RKO (cell line): ENCODE measurements at regions not wholly inside any gene's neighbourhood (a gene's known extent, or its start where the extent isn't known, plus 50 kb on each side); places are given as distances from the start of the nearest gene placed in this dataset.

ENCODE experiments used
- DNase-seq: peaks from one replicate; pipeline ENCODE4 v3.0.0-alpha.2; 2016; ENCODE audit warnings: low spot score

DNA sequence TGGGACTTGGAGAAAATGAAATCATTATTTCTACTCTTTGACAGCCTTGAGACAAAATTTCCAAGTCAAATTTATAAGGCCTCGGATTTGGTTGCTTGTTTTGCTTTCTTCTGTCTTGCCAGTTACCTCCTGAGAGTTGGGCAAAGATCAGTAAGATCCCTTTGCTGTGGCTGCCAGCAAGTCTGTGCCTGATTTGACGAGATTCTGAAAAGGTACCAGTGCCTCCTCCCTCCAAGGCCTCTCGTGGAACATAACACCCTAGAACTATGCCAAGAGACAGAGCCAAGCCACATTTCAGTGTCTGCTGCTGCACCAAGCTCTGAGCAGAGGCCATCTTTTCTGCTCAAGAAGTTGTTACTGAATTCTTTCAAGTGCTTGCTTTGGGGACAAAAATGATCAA lies 61.0 kb downstream of the GTPBP8 start:
- no peak for DNase-seq

DNA sequence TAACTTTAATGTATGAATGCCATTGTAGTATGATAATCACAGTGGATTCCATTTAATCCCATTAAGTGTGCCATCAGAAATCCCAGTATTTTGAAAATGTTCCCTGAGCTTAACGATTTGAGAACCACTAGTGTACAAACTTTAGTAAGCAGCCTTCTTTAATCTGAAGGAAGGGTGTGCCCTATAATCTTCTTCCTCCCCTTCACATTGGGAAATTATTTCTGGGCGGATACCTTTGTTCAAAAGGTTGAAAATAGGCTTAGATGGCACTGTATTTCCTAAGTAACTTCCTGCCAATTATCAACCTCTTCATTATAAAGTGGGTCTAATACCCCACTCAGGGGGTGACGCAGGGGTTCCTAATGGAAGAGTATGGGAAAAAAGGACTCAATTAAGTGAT lies 62.4 kb downstream of the GTPBP8 start:
- no peak for DNase-seq

DNA sequence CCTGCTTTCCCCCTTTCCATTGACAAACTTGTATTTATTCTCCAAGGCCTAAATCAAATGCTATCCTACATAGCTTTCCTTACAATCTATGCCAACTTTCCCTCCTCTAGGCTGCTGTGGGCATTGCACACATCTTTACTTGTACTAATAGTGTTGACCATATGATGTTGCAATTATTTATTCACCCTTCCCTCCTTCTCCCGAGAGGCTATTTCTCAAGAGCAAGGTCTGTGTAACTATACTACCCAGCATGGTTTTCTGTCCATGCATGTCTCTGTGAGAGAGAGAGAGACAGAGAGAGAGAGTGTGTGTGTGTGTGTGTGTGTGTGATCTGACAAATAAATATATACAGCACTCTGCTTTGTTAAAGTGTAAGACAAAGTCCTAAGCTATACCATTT lies 63.8 kb downstream of the GTPBP8 start:
- no peak for DNase-seq

DNA sequence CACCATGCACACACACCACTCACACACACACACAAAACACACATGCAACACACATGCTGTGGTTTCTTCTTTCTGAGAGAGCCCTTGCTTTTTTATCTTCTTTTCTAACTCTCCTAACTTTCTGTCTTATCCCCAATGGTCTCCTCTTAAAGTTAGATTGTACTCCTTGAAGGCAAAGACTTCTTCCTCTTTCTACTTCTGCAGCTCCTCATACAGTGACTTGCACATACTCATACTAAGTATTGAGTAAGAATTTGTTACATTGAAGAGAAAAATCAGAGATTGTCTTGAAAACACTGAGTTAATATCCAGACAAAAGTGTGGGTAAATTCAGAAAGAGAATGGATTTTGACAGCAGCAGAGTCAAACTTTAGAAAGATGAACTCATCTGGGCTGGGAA lies 64.4 kb downstream of the GTPBP8 start:
- no peak for DNase-seq

DNA sequence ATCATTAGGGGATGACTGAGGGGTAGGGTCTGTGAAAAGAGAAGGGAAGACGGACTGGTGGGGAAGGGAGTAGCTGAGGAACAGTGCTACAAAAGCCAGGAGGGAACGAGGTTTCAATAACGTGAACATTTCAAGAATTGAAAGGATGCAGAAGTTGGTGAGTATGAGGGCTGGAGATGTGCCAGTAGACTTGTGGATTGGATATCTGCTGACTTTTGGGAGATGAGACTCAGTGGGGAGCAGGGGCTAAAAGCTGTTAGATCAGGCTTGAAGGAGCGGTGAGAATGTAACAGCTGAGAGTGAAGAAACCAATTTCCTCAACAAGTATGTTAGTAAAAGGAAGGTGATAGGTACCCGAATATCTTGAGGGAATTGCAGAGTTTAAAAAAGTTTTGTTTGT lies 65.2 kb downstream of the GTPBP8 start:
- no peak for DNase-seq

DNA sequence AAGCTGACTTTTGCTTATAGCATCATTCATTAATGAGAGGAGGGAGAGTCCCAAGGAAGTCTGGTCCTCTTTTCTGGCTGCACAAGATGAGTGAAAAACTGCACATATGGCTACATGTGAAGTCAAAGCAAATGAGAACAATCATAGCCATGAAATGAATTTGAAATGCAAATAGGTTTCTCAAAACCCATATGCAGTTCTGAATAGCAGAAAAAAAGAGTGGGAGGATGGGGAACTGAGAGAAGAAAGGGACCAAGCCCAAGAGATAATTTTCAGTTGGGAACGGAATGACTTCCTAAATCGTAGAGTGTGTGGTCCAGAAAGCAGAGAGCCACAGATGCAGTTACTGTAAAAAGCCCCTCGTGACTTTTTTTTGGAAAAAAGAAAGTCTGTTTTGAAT lies 66.3 kb downstream of the GTPBP8 start:
- no peak for DNase-seq

DNA sequence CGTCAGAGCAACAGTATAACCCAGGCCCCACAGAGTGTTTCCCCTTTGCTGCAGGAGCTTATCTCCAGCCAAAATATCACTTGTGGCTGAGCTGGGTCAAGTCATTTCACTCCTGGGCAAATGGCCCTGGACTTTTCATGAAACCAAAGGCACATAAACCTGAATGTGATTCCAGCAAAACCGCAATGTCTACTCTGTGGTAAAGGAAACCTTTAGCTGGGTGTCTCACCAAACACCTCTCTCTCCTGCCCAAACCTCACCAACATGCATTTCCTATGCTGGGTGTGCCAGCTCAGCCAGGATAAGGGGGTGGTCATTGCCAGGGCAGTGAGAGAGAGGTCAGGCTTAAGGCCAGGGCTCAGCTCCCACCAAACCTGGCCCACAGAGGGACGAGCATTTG lies 67.4 kb downstream of the GTPBP8 start:
- no peak for DNase-seq

DNA sequence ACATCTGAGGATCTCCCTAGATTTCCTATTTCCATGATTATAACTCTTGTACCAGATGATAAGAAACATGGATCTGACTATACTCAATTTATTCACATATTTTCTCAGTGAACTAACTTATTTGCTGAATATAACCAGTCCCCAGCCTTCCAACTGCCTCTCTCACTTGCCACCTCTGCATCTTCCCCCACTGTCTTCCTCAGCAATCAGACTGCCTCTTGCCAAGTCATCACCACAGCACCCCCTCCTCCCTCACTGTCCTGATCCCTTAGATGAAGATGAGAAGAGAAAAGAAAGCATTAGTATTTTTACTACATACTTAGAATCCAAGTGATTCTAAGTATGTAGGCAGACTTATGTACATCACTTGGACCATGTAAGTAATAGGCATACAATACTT lies 71.9 kb downstream of the GTPBP8 start:
- no peak for DNase-seq

DNA sequence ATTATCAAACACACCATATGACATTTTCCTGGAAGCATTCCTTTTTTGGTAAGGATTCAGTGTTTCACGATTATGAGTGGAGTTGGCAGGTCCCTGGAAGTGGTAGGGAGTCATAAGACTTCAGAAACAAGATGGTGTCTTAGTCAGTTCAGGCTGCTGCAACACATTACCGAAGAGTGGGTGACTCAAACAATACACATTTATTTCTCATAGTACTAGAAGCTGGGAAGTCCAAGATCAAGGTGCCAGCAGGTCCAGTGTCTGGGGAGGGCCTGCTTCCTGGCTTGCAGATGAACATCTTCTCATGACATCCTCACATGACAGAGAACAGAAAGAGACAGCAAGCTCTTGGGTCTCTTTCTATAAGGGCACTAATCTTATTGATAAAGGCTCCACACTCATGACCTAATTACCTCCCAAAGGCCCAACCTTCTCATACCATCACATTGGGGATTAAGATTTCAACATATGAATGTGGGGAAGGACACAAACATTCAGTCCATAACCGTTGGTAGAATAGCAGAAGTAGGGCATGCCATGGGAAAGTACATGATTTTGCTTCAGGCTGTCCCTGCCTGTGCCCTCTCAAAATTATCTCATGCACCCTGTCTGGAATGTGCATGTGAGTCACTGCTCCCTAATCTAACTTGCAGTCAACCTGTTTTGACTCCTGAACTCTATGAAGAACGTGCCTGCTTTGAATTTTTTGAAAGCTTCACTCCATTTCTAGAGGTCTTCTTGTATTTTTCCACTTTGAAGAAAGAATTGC lies 72.5 kb downstream of the GTPBP8 start:
- DNase-seq: no peak

DNA sequence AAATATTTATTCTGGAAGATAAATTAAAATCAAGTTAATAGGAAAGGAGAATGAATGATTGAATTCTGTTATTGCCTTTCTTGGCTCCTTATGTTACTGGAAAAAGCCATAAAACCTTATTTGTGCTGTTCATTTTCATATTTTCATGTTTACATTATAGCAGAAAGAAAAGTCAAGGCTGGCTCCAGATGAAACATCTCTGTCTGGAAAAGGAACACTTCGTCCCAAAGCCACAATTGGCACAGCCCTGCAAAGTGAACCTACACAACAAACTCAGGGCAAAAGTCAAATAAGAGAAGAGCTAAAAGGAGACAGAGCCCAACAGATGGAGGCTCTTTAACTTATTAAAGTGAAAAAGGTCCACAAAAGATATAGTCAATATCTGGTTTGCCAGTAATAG lies 73.4 kb downstream of the GTPBP8 start:
- no peak for DNase-seq

DNA sequence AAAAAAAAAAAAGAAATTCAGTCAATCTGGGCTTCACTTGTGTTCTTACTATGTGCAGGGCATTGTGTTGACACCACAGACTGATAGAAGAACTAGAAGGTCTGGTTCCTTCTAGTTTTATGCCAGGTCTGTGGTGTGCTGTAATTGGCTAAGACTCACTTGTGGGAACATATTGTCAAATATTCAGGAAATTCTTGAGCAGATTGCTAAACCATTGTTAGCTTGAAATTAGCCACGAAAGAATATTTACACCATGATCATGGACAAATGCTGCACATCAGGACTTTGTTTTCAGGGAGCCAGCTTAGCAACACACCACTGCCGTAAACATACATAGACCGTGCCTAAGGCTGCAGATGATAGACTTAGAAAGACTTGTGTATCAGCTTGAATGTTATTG lies 74.6 kb downstream of the GTPBP8 start:
- DNase-seq: no peak

DNA sequence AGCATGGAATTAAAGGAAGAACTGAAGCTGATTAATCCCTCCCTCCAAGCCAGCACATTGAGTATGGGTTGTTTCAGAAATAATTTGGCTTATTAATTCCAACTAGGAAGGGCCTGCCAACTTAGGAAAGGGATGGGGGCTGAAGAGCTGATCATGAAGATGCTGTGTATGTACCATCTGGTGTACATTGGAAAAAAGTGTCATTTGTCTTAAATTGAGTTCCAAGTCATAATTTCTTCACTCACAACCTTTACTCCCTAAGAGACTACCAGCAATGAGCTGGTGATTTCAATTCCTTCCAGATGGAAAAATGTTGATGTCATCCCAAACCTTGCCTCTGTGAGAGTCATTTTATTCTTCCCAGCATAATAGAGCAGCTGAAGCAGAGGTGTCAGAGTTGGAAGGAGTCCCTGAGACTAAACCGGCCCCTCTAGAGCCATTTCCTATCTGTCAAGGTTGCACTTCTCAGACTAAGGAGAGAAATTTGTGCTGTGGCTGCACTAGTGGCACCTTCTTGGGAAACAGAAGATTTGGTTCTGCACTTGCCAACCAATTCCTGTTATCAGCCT lies 79.4 kb downstream of the GTPBP8 start:
- no peak for DNase-seq

DNA sequence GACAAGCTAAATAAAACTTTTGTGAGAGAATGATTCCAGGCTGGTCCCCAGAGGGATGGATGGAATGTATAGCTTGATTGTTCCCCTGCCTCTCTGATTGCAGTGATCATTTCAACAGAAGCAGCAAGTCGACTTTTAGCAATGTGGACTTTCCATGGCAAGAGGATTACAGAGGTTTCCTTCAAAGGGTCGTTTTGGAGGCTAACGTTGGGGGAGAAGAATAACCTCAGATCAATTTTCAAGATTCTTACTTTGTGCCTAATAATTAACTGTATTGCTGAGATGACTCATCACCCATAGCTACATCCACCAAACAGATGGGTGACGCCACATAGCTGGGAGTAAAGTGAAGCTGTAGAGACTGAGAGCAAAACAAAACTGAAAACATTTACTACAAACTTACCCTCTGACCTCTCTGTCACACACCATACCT lies 79.9 kb downstream of the GTPBP8 start:
- DNase-seq: no peak

DNA sequence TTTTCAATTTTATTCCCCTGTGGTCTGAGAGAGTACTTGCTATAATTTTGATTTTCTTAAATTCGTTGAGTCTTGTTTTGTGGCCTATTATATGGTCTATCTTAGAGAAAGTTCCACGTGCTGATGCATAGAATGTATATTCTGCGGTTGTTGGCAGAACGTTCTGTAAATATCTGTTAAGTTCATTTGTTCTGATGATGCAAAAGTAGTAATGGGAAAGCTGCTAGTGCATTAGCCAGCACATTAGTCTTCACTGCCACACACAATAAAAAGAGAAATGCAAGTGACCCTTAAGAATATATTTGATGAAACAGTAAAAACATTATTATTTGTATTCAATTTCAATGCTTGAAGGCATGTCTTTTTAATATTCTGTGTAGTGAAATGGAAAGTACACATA lies 84.8 kb downstream of the GTPBP8 start:
- DNase-seq: no peak

DNA sequence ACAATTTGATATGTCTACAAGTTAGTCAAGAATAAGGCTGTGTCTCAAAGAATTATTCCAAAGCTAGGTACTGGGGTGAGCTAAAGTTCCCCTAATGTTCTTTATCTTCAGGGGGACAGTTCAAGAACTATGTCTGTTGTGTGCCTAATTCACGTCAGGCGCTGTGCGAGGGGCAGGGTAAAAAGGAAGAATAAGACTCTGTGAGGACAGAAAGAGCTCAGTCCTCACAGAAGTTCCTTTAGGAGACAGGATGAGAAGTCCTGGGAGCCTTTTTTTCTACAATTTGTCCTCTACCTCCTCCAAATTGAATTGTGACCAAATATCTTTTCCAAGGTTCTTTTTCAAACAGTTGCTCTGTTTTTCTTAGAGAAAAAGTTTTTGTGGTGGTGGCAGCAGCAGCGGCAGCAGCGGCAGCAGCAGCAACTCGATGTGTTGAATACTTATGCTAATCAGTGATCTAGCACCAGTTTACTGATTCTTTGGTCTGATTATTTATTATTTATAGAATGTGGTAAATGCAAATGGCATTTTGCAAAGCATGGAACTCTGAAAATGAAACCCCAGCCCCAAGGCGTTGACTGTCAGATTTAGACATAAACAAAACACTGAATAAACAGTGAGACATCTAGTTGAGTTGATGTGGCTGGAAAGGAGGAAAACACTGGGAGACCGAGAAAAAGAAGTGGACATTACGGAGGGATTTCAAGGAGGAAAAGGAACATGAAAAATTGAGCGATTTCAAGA lies 88.6 kb downstream of the GTPBP8 start:
- DNase-seq: no peak

DNA sequence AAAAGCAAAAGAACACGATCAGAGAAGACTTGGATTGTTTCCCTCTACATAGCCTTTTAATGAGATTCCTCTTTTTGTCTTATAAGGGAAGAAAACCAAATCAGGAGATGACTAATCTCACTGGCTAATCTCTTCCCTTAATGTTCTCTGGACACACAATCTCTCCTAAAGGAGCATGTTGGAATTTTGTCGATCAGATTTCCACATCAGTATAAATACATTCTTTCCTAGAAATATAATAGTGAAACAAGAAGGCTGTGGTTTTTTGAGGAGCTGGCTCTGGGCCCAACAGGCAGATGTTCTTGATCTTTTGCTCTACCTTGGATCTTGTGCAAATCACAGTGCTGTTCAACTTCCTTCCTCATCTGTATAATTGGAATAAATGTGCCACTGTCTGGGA lies 94.0 kb downstream of the GTPBP8 start:
- DNase-seq: no peak

DNA sequence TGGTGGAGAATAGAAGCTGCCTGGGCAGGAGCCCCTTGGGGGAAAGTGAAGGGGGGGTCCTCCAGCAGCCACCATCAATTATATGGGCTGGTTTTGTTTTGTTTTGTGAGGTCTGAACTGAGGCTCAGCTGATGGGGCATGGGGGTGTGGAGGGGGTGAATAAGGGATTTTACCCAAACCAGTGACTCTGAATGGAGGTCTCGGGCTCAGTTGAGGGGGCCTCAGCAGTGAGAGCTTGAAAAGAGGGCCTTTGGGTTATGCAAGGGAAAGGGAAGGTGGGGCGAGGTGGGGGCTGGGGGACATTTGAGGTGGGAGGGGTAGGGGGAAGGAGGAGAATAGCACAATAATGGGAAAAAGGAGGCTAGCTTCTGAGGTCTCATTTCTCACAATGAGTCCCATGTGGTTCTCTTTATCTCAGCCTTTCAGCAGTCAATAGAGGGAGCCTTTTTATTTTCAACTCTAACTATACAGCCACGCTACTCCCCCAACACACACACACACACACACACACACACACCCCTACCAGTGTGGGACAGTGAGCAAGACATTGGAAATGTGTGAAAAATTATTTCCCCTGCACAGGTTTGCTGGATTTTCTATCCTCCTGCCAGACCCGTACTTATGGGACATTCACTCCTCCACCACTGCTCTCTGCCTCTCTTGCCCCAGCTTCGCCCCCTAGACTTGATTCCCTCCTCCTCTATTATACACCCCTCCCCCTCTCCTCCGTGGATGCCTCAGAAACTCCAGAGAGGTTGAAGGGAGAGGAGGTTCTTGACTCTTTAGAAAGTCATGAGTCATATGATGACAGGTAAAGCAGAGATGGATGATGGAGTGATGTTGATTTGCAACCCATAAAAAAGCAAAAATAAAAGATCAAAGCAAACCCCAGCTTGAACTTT lies 96.0 kb downstream of the GTPBP8 start:
- DNase-seq: no peak

DNA sequence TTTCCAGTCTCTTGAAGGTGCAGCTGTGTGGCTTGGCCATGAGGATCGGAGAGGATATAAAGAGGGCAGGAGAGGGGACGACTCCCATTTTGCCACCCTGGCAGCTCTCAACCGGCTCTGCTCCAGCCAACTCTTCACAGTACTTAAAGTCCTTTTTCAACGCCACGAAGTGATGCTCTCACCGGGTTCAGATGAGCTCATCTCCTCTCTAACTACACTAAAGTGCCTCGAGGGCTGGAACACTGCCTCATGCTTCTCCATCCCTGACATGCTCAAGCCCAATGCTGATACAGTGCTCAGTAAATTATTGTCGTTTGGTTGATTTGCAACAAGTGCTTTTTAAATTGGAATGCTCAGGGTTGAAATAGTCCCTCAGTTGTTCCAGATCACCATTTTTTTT lies 97.8 kb downstream of the GTPBP8 start:
- DNase-seq: no peak

DNA sequence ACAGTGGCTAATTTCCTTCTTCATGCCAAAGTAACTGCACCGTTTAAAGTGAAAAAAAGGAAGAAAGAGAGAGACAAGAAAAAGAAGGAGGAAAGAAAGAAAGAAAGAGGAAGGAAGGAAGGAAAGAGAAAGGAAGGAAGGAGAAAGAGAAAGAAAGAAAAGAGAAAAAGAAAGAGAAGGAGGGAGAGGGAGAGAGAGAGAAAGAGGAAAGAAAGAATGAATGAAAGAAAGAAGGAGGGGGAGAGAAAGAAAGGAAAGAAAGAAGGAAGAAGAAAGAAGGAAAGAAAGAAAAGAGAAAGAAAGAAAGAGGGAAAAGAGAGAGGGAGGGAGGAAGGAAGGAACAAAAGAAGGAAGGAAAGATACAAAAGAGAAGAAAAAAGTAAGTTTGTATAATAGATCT lies 100.6 kb downstream of the GTPBP8 start:
- no peak for DNase-seq

DNA sequence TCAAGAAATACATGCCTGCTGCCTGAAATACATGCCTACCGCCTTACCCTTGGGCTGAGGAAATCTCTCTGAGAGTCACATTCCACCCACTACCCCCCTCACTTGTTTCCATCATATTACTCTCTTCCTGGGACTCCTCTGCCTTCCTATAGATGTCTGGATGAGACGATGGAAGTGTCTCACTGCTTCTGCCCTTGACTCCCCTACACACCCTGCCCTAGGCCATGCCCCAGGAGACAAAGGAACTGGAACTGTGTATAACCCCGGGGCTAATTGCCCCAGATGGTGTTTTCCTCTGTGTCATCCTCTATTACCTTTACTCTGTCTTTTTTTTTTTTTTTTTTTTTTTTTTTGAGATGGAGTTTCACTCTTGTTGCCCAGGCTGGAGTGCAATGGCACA lies 102.0 kb downstream of the GTPBP8 start:
- DNase-seq: no peak

DNA sequence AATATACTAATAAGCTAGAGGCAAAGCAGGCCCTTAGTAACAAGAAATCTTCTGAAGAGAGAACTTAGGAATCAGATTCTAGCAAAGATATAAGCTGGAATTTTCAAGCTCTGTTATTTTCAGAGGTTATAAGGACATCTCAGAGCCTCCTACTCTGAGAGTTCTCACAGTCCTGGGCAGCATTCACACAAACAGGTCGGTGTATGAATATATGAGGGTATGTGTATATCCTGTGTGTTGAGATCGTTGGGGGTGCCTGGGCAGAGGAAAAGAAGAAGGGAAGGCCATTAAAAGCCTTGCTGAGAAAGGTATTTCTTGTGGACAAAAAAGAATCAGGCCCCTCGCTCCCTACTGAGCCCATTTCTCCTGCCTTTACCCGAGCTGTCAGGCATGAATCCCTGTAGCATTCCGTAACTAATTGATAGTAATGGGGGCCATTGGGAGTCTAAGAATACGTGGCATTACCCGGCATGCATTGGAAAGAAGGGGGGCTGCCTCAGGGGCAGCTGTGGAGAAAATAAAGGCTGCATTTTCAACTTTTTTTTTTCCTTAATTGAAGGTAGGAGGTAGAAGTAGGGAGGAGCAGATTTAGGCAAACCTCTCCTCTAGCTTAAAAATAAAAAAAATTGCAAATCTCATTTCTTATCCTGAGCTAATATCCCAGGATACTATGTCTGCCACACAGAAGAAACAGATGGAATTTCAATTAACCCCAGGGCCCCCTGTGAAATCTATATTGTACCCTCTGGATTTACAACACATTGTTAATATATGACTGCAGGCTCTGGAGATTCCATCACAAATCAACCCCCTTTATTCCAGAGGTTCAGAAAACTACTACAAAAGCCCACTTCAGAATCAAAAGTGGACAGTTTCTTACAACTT lies 103.8 kb downstream of the GTPBP8 start:
- no peak for DNase-seq
